Loucy (cell line): ENCODE measurements at regions not wholly inside any gene's neighbourhood (a gene's known extent, or its start where the extent isn't known, plus 50 kb on each side); places are given as distances from the start of the nearest gene placed in this dataset.

Experiments used
- EZH2phosphoT487 ChIP-seq: fragments of 200-600 bp; IDR thresholded peaks from 2 replicates; pipeline ENCODE4 v1.6.1; 2018; ENCODE audit warnings: antibody characterized with exemption, mild to moderate bottlenecking, moderate library complexity, borderline replicate concordance
- TF ChIP-seq, protein P1 (sequence below): fragments of 200-600 bp; sonication (generic); conservative IDR thresholded peaks from 2 replicates; pipeline ENCODE4 v1.5.1; 2014; ENCODE audit warnings: mild to moderate bottlenecking, antibody characterized with exemption, low read length

DNA sequence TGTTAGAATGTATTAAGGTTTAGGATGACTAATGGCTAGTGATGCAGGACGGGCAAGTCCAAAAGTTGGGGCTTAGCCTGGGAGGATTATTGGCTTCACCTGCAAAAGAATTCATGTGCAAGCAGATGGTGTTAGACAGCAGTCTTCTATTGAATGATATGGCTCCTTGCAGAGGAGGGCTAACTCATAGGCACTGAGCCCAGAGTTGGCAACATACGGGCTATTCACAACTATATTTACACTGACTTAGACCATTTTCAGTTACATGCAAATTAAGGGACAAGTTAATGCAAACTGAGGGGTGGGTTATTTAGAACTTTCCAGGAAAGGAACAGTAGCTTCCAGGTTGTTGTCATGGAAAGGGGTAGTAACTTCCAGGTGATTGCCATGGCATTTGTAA lies 1017.1 kb upstream of the EEF2KMT start:
- TF ChIP-seq EZH2phosphoT487, result no peak
- TF ChIP-seq, protein P1, sequence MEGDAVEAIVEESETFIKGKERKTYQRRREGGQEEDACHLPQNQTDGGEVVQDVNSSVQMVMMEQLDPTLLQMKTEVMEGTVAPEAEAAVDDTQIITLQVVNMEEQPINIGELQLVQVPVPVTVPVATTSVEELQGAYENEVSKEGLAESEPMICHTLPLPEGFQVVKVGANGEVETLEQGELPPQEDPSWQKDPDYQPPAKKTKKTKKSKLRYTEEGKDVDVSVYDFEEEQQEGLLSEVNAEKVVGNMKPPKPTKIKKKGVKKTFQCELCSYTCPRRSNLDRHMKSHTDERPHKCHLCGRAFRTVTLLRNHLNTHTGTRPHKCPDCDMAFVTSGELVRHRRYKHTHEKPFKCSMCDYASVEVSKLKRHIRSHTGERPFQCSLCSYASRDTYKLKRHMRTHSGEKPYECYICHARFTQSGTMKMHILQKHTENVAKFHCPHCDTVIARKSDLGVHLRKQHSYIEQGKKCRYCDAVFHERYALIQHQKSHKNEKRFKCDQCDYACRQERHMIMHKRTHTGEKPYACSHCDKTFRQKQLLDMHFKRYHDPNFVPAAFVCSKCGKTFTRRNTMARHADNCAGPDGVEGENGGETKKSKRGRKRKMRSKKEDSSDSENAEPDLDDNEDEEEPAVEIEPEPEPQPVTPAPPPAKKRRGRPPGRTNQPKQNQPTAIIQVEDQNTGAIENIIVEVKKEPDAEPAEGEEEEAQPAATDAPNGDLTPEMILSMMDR, result no peak
